GM23338 (cell line): ENCODE measurements at regions not wholly inside any gene's neighbourhood (a gene's known extent, or its start where the extent isn't known, plus 50 kb on each side); places are given as distances from the start of the nearest gene placed in this dataset.

Experiments used
- ATAC-seq: fragments of 200-7000 bp; cut with Tn5 transposase; 3 replicates; pipeline ENCODE4 v1.9.1; 2020
- DNase-seq: peaks from one replicate; pipeline ENCODE4 v3.0.0-alpha.2; 2015; ENCODE audit warnings: low spot score
- H2AFZ ChIP-seq: fragments of 200-600 bp; sonication (generic); 2 replicates; pipeline ENCODE4 v1.8.0; 2016; ENCODE audit warnings: antibody characterized with exemption, mild to moderate bottlenecking, moderate library complexity
- H3F3A ChIP-seq: fragments of 200-600 bp; sonication (generic); replicated peaks from 2 replicates; pipeline ENCODE4 v1.8.0; 2017; ENCODE audit warnings: antibody characterized with exemption, mixed run types, low read depth
- H3K27ac ChIP-seq: fragments of 200-600 bp; sonication (generic); 2 replicates; pipeline ENCODE4 v1.6.1; 2016; ENCODE audit warnings: low read depth
- H3K27me3 ChIP-seq: fragments of 200-600 bp; sonication (generic); 2 replicates; pipeline ENCODE4 v1.8.0; 2016; ENCODE audit warnings: mild to moderate bottlenecking, mixed run types, moderate library complexity; ENCODE audit not compliant: insufficient read depth
- H3K36me3 ChIP-seq: fragments of 200-600 bp; sonication (generic); 2 replicates; pipeline ENCODE4 v1.8.0; 2016; ENCODE audit warnings: mild to moderate bottlenecking; ENCODE audit not compliant: insufficient read depth
- H3K4me1 ChIP-seq: fragments of 200-600 bp; sonication (generic); 2 replicates; pipeline ENCODE4 v1.8.0; 2016; ENCODE audit warnings: mild to moderate bottlenecking, moderate library complexity; ENCODE audit not compliant: insufficient read depth
- H3K4me2 ChIP-seq: fragments of 200-600 bp; sonication (generic); 2 replicates; pipeline ENCODE4 v1.7.1; 2017; ENCODE audit warnings: mixed run types
- H3K4me3 ChIP-seq: fragments of 200-600 bp; sonication (generic); 2 replicates; pipeline ENCODE4 v1.6.1; 2016; ENCODE audit warnings: mixed run types
- H3K79me2 ChIP-seq: fragments of 200-600 bp; sonication (generic); replicated peaks from 2 replicates; pipeline ENCODE4 v1.8.0; 2017; ENCODE audit warnings: mild to moderate bottlenecking; ENCODE audit not compliant: insufficient read depth
- H3K9me2 ChIP-seq: fragments of 200-600 bp; sonication (generic); 2 replicates; pipeline ENCODE4 v1.8.0; 2017; ENCODE audit not compliant: insufficient read depth
- H4K20me1 ChIP-seq: fragments of 200-600 bp; sonication (generic); replicated peaks from 2 replicates; pipeline ENCODE4 v1.8.0; 2017; ENCODE audit warnings: mild to moderate bottlenecking; ENCODE audit not compliant: insufficient read depth
- H3K27ac Mint-ChIP-seq: 2 replicates; pipeline ENCODE4 v1.8.0; 2020; ENCODE audit warnings: inconsistent platforms, mild to moderate bottlenecking, moderate library complexity, mixed read lengths
- H3K27me3 Mint-ChIP-seq: 3 replicates; pipeline ENCODE4 v1.8.0; 2022; ENCODE audit warnings: low read depth, mild to moderate bottlenecking, moderate library complexity, mixed read lengths, inconsistent platforms; ENCODE audit not compliant: insufficient read depth, poor library complexity
- H3K36me3 Mint-ChIP-seq: 3 replicates; pipeline ENCODE4 v1.8.0; 2021; ENCODE audit warnings: low read depth, mild to moderate bottlenecking, inconsistent platforms, moderate library complexity, mixed read lengths
- H3K4me1 Mint-ChIP-seq: 3 replicates; pipeline ENCODE4 v1.8.0; 2020; ENCODE audit warnings: mild to moderate bottlenecking, inconsistent platforms, mixed read lengths
- H3K4me3 Mint-ChIP-seq: 3 replicates; pipeline ENCODE4 v1.8.0; 2021; ENCODE audit warnings: moderate library complexity, mild to moderate bottlenecking, inconsistent platforms, mixed read lengths
- H3K9me3 Mint-ChIP-seq: 3 replicates; pipeline ENCODE4 v1.8.0; 2020; ENCODE audit warnings: moderate library complexity, mild to moderate bottlenecking, inconsistent platforms, mixed read lengths
- ETS1 ChIP-seq: IDR thresholded peaks from 2 replicates; pipeline ENCODE4 v1.6.1; 2016; ENCODE audit warnings: antibody characterized with exemption
- EZH2 ChIP-seq: fragments of 200-600 bp; sonication (generic); IDR thresholded peaks from one replicate; pipeline ENCODE4 v1.8.0; 2017; ENCODE audit warnings: antibody characterized with exemption, mild to moderate bottlenecking, low read depth; ENCODE audit not compliant: unreplicated experiment
- EZH2phosphoT487 ChIP-seq: fragments of 200-600 bp; sonication (generic); IDR thresholded peaks from one replicate; pipeline ENCODE4 v1.8.1; 2018; ENCODE audit warnings: antibody characterized with exemption; ENCODE audit not compliant: unreplicated experiment
- JUNB ChIP-seq: IDR thresholded peaks from one replicate; pipeline ENCODE4 v1.6.1; 2016; ENCODE audit warnings: antibody characterized with exemption; ENCODE audit not compliant: unreplicated experiment
- NANOG ChIP-seq: IDR thresholded peaks from 2 replicates; pipeline ENCODE4 v1.6.1; 2016; ENCODE audit warnings: antibody characterized with exemption, borderline replicate concordance
- POLR2AphosphoS5 ChIP-seq: IDR thresholded peaks from 2 replicates; pipeline ENCODE4 v1.6.1; 2016; ENCODE audit warnings: antibody characterized with exemption, low read depth
- STAT1 ChIP-seq: IDR thresholded peaks from one replicate; pipeline ENCODE4 v1.6.1; 2016; ENCODE audit warnings: antibody characterized with exemption; ENCODE audit not compliant: unreplicated experiment
- ZNF114 ChIP-seq: fragments of 250-450 bp; sonication (Bioruptor Pico); IDR thresholded peaks from 2 replicates; pipeline ENCODE4 v1.5.0; 2020; ENCODE audit warnings: mild to moderate bottlenecking, moderate library complexity
- ZNF331 ChIP-seq: fragments of 250-450 bp; sonication (Bioruptor Pico); IDR thresholded peaks from 2 replicates; pipeline ENCODE4 v1.5.0; 2020; ENCODE audit warnings: low read depth, mild to moderate bottlenecking, moderate library complexity
- ZNF462 ChIP-seq: fragments of 250-450 bp; sonication (Bioruptor Pico); IDR thresholded peaks from 2 replicates; pipeline ENCODE4 v1.5.0; 2020; ENCODE audit warnings: mild to moderate bottlenecking, moderate library complexity
- TF ChIP-seq, protein P1 (sequence below): IDR thresholded peaks from one replicate; pipeline ENCODE4 v1.6.1; 2018; ENCODE audit warnings: antibody characterized with exemption; ENCODE audit not compliant: unreplicated experiment
- TF ChIP-seq, protein P2 (sequence below), 2 experiments: fragments of 200-600 bp in 1 of 2; sonication (generic) in 1 of 2; conservative IDR thresholded peaks; 2 replicates each; pipeline versions ENCODE4 v1.5.1 to v1.6.1; 2016 to 2017; ENCODE audit warnings: antibody characterized with exemption in 2 of 2, low read depth in 2 of 2, mild to moderate bottlenecking in 2 of 2, moderate library complexity in 1 of 2

DNA sequence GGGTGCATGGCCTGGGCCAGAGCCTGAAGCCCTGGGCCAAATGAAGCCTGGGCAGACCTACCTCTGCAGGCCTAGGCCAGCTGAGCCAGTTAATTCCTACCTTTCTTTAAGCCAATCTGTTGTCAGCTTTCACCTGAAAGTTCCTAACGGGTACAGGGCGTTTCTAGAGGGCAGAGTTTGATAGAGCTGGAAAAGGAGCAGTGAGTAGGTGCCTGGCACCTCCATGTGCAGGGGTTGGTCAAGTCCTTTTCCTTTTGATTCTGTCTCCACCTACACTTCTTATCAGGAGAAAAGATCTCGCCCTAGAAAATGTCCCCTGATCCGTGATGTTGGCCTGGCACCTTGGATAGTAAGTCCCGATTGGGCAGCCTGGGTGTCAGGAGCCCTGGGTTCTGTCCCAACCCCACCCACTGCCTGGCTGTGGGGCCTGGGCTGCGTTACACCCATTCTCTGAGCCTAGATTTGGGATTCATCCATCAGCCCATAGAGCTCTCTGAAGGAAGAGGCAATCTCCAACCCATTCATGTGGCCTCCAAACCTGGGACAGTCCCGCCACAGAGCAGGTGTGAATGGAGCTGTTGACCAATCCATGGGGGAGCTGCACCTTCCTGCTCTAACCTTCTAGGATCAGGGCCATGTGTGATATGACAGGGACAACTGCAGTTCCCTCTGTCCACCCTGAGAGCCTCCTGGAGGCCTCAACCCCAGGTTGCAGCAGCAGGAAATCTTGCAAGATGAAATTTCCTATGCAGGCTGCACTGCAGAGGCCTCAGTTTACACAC lies 304.3 kb downstream of the MATN1 start:
- H3K27ac ChIP-seq = no peak overlapping the region
- Mint-ChIP-seq H3K4me1 (no peaks in the 10 kb centered on the region), H3K36me3 (no peaks in the 10 kb centered on the region), H3K4me3 (no peak overlapping the region), H3K27ac (no peak overlapping the region), H3K9me3 (no peaks in the 10 kb centered on the region), H3K27me3 (peaks cover 5% of the 10 kb centered on the region)
- H3K4me2 ChIP-seq = no peak overlapping the region
- H3K79me2 ChIP-seq = no peaks in the 10 kb centered on the region
- no peaks in the 10 kb centered on the region for H3K27me3 ChIP-seq
- no peaks in the 10 kb centered on the region for H3K9me2 ChIP-seq
- no peaks in the 10 kb centered on the region for H3K4me1 ChIP-seq
- DNase-seq (no peak), ATAC-seq (no peak)
- TF ChIP-seq JUNB (no peak), ETS1 (no peak), EZH2 (no peak), EZH2phosphoT487 (no peak), ZNF114 (CRISPR knock-in tag) (no peak), POLR2AphosphoS5 (no peak), ZNF331 (CRISPR knock-in tag) (no peak), STAT1 (no peak), NANOG (no peak), ZNF462 (CRISPR knock-in tag) (no peak)
- TF ChIP-seq, protein P1, sequence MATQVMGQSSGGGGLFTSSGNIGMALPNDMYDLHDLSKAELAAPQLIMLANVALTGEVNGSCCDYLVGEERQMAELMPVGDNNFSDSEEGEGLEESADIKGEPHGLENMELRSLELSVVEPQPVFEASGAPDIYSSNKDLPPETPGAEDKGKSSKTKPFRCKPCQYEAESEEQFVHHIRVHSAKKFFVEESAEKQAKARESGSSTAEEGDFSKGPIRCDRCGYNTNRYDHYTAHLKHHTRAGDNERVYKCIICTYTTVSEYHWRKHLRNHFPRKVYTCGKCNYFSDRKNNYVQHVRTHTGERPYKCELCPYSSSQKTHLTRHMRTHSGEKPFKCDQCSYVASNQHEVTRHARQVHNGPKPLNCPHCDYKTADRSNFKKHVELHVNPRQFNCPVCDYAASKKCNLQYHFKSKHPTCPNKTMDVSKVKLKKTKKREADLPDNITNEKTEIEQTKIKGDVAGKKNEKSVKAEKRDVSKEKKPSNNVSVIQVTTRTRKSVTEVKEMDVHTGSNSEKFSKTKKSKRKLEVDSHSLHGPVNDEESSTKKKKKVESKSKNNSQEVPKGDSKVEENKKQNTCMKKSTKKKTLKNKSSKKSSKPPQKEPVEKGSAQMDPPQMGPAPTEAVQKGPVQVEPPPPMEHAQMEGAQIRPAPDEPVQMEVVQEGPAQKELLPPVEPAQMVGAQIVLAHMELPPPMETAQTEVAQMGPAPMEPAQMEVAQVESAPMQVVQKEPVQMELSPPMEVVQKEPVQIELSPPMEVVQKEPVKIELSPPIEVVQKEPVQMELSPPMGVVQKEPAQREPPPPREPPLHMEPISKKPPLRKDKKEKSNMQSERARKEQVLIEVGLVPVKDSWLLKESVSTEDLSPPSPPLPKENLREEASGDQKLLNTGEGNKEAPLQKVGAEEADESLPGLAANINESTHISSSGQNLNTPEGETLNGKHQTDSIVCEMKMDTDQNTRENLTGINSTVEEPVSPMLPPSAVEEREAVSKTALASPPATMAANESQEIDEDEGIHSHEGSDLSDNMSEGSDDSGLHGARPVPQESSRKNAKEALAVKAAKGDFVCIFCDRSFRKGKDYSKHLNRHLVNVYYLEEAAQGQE = no peak
- TF ChIP-seq, protein P2, sequence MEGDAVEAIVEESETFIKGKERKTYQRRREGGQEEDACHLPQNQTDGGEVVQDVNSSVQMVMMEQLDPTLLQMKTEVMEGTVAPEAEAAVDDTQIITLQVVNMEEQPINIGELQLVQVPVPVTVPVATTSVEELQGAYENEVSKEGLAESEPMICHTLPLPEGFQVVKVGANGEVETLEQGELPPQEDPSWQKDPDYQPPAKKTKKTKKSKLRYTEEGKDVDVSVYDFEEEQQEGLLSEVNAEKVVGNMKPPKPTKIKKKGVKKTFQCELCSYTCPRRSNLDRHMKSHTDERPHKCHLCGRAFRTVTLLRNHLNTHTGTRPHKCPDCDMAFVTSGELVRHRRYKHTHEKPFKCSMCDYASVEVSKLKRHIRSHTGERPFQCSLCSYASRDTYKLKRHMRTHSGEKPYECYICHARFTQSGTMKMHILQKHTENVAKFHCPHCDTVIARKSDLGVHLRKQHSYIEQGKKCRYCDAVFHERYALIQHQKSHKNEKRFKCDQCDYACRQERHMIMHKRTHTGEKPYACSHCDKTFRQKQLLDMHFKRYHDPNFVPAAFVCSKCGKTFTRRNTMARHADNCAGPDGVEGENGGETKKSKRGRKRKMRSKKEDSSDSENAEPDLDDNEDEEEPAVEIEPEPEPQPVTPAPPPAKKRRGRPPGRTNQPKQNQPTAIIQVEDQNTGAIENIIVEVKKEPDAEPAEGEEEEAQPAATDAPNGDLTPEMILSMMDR (conservative IDR thresholded peaks at IDR 0.05; ENCODE audit: low read depth in 2 of 2) = no peak
- H3K4me3 ChIP-seq = no peak overlapping the region
- no peak overlapping the region for H2AFZ ChIP-seq
- no peaks in the 10 kb centered on the region for H3F3A ChIP-seq
- H4K20me1 ChIP-seq = no peaks in the 10 kb centered on the region
- no peaks in the 10 kb centered on the region for H3K36me3 ChIP-seq
